ENCODE measurements at regions not wholly inside any gene's neighbourhood (a gene's known extent, or its start where the extent isn't known, plus 50 kb on each side); places are given as distances from the start of the nearest gene placed in this dataset.
"Not testable (repeated sequence)": the region's sequence is repeated elsewhere in the genome, so short reads cannot be mapped to it uniquely, and the experiment has no call there.

DNA sequence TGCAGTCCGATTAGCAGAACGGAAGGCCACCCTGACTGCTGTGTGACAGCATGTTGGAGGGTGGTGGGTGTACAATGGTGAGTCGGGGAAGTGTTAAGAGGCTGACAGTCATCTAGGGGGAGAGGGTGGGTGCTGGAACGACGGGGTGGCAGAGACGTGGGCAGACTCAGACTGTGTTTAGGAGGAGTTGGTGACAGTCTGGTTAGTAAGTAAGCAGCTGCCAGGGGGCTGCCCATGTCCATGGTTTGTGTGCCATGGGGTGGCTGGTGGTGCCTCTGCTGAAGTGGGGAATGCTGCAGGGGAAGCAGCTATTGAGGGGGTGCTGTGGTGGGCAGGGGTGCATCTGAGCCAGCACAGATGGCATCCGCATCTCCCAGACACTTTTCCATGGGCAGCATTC, 51.3 kb upstream of the BOD1 start:
- DNase-seq: no peak

DNA sequence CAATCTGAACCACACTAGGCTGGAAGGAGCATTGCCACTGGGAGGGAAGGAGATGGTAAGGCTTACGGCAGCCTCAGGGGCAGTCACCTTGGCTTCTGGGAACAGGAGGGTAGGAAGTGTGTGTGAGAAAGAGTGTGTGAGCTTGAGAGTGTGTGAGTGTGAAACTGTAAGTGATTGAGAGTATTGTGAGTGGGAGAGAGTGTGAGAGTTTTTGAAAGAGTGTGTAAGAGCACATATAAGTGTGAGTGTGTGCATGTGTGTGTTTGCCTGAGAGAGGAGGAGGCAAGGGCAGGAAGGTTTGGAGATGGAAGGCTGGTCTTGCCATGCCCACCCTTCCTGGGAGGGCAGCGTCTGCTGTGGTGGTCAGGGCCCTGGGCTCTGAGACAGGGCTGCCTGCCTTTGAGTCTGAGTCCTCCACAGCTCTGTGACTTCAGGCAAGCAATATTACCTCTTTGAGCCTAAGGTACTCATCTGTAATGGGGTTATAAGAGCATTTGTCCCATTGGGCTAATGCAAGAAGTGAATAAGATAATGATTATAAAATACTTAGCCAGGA, 51.9 kb upstream of the BOD1 start:
- no peak for DNase-seq

DNA sequence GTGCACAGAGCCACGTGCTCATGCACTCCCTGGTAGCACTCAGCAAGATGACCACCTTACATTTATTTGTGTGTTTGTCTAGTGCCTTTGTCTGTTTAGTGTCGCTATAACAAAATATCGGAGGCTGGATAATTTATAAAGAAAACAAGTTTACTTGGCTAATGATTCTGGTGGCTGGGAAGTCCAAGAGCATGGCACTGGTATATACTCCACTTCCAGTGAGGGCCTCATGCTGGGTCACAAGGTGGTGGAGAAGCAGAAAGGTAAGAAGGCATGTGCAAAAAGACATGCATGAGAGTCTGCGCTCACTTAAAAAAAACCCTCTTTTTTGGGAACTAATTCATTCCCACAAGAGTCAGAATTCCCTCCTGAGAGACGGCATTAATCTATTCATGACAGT, 52.5 kb upstream of the BOD1 start:
- no peak for DNase-seq

DNA sequence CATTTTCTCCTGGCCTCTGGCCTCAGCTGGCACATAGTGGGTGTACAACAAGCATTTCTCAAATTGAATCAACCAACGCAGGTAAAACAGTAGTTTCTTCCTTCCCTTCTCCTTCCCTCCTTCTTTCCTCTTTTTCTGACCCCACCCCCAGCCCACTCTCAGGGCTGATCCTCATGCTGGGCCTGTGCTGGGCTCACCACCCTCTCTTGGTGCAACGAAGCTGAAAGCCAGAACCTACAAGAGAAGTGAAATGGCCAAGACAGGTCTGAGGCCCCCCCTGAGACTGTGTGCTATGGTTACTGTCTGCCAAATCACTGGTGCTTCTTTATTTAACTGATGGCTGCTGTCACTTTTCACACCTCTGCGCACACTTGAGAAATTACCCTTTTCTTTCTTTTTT, 53.0 kb upstream of the BOD1 start:
- no peak for DNase-seq

DNA sequence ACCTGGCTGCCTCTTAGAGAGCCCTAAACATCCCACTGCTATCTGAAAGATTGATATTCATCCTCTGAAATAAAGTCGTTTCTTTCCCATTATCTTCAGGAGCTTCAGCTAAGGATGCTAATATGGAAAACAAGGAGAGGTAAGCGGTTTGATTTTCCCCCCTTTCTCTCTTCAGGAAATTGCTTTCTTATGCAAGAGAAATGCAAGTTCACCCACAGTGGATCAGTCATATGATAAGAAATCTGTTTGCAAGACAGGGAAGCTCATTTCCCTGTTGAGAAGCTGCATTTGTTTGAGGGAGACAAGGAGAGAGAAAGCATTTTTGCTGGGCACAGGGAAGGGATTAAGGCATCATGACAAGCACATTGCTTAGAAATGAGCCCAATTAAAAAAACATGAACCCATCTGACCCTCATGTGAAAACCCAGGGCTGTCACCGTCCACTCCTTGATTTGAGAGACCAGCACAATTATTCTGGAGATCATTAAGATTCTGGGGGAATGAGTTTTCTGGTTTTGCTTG, 53.7 kb upstream of the BOD1 start:
- DNase-seq: no peak

DNA sequence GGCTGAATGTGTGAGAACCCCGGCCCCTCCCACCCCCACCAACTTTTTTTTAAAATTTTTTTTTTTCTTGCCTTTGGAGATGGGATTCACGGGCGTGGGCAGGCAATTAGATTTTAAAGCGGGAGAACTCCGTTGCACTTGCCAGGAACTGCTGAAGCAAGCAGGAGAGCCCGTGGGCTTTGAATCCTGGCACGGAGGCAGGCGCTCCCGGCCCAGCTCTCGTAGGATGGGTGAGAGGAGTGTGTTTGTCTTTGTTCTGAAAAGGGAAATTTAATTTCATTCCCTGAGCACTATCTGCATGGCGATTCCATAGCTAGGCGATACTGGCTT, 54.3 kb upstream of the BOD1 start:
- no peak for DNase-seq

DNA sequence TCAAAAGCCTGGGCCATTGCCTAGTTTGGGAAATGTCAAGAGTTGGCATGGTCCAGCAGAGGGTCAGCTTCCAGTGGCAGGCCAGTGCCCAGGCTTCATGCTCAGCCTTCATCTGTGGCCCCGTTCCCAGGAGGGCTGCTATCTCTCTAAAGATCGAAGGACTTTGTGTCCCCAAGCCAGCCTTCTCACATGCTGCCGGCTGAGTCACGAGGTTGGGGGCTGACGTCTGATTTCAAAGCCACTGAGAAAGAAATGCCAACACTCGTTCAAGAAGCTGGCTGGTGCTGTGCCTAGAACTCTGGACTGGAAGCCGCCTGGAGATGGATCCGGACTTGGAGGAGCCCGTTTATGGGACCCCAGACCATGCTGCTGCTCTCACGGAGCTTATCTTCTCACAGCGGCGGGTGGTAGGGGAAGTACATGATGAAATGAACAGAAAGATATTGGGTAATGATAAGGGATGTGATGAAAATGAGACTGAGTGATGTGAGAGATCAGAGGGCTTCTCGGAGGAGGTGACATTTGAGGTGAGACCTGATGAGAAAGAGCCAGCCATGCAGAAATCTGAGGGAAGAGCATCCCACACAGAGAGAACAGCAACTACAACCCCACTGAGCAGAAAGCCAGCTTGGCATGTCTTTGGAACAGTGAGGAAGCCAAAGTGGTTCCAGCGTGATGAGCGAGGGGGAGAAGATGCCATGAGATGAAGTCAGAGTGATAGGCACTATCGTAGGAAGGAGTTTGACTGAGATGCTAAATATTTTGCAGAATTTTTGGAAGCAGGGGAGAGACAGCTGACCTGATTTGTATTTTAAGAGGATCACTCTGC, 54.9 kb upstream of the BOD1 start:
- DNase-seq: no peak

DNA sequence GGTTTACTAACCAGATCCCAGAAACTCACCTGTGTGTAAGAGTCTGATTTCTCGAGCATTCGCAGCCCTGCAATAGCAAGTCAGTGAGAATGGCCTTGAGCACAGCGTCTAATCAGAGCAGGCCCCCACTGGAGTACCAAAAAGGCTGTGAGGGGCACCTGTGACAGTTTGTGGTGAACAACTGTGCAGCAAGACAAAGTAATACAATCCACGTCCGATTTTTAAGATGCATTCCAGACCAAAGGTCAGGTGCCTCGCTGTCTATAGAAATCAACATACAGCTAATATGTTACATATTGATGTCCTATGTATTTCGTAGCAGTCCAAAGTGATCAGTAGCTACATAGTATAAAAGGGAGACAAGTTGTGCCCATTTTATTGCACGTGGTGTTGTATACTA, 55.7 kb upstream of the BOD1 start:
- no peak for DNase-seq

DNA sequence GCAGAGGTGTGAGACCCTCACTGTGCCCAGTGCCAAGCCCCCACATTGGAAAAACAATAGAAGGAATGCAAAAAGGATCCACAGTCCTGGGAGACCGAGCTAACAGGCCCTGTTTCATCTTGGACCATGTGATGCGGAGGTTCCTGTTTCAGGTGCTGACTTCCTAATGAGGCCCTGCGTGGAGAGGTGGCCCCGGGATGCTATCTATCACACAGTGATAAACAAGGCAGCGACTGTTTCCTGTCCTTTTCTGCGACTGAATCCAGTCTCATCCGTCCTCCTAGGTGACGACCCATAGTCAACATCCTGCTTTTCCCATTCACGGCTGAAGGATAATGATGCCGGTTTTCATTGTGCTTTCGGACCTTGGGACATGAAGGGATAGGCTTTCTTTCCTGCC, 56.4 kb upstream of the BOD1 start:
- peak; percentile 56 for DNase-seq

DNA sequence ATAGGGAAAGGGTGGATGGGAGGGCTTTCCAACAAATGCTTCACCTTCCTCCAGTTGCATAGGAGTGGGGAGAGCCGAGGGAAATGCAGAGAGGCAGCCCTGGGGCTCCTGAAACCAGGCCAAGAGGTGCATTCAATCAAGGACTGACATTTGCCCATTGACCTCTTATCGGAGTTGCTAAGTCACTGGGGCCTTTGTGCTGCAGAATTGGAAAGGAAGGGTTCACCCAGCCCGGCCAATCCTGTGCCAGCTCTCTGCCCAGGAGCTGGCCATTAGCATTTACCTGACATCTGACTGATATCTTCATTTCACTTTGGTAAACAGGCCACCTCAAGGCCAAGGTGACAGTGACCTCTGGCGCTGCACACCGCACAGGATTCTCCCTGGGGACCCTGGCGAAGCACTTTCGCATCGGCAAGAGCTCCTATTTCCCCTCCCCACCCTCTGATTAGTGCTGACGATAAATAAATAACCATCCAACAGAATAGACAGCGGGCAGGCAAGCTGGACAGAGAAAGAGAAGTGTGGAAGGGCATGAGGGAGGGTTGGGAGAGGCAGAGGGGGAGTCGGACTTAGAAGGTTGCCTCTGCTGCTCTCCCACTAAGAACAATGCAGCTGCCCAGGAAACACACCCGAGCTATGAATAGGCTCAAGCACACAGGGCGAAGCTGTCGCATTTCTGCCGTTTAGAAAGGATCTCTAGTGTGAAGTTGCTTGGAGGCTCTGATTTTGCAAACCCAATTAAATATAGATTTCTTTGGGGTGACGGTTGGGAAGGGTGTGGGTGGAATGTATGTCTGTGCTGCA, 57.0 kb upstream of the BOD1 start:
- peak; percentile 56 for DNase-seq

DNA sequence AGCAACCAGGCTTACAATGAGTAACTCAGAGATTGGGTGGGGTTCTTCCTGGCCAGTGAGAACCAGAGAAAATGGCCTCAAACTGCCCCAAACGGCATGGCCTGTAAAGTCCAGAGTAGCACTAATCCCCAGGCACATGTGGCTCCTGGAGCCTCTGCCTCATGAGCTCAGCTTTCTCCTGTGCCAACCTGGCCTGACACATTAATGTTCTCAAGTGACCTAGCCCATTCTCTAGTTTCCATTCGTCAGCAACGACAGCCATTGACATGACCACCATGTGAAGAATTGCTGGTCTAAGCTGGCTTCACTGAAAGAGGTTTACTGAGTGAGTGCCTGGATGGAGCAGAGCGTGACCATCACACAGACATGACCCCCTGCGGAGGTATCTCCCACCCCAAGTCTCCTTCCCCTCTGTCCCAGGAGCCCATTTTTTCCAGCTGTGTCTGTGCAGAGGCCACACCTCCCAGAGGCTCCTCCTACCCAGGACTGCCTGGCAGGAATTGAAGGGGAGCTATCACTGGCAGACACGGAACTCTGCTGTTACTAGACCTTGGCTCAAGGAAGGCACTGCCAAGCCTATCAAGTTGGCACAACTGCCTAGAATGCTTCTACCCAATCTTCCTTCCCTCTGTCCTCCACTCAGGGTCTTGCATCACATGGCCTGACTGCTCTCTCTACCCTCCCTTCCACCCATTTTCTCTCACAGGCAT, 59.0 kb upstream of the BOD1 start:
- no peak for DNase-seq

DNA sequence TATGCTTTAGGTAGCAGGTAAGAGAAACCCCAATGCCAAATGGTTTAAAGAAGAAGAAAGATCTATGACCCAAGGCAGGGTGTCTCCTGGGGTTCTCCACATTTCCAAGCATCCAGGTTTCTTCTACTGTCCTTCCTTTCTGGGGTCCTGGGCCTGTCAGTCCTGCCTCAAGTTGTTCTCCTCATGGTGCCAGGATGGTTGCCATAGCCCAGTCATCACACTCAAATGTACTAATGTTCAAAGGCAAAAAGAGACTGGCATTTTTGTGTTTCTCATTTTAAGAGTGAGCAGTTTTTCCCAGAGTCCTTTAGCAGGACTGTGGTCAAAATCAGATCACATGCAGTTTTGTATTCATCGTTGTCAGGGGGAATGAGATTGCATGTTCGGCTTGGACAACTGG, 59.9 kb upstream of the BOD1 start:
- DNase-seq: no peak

DNA sequence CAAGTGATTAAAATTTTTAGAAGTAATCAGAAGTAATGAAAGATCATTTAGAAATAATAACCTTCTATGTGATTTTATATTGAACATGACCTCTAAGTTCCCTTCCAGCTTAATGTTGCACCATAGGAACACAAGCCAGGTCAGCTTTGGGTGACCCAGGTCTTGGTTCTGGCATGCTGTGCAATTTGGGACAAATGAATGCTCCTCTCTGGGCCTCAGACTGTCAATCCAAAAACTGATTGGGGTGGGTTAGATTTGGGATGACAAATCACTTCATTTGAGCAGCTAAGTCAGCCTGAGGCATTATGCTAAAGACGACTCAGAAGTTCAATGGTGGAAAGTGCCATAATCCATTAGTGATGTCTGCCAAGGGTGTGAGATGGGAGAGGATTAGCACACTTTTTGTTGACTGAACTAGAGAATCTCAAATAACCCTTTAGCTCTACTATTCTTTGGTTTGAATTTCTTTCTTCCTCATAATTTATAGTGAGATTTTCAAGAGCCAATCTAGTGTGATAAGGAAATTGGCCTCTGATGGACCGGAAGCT, 60.7 kb upstream of the BOD1 start:
- DNase-seq: no peak

DNA sequence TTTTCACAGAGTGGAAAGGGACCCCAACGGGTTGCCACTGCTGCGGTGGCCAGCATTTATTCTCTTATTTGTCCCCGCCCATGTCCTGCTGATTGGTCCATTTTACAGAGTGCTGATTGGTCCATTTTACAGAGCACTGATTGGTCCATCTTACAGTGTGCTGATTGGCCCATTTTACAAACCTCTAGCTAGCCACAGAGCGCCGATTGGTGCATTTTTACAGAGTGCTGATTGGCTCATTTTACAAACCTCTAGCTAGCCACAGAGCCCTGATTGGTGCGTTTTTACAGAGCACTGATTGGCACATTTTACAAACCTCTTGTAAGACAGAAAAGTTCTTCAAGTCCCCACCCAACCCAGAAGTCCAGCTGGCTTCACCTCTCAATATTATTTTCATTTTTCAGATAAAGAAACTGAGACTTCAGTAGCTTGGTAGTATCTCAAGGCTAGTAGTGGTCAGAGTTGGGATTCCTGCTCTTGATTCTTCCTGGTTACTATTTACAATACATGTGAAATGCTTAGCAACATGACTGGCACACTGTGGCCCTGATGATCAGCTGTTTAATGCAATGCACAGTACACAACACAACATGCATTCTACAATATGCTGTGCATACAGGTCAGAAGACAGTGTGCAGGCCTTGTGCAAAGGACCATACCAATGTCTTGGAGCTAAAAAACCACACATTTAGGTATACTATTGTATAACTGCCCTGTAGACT, 63.6 kb upstream of the BOD1 start:
- DNase-seq: peak; percentile 2

DNA sequence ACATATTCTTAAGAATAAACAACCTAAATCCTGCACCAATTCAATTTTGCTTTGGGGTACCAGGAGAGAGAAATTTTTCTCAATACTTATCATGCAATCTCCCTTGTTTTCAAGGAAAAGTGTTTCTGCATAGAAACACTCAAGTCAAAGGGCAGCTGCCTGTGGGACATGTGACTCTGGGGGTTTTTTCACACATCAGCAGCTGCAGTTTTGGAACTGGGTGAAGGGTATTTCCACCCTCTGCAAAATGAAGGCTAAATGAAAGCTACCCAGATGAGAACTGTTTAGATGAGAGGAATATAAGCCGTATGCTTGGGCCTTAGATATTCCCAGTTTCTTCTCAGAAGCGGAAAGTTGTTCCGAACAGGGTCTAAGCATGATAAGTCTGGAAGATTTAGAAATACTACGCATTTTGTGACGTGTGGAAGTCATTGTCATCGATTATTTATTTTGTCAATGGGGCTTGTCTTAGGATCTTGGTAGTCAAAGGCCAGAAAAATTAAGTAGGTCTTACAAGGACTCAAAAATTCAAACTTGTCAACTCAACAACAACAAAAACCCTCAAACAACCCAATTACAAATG, 64.3 kb upstream of the BOD1 start:
- no peak for DNase-seq

DNA sequence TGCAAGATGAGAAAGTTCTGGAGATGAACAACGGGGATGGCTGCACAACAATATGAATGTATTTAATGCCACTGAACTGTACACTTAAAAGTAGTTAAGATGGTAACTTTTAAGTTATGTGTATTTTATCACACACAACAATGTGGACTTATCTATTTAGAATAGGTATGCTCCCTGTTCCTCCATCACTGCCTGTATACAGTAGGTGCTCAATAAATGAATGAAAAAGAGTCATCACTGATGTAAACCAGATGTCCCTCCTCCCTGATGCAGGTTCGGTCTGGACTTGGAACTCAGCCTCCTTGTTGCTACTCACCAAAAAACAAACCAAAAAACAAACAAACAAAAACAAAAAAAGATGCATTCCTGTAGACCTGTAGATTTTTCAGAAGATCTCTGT, 65.9 kb upstream of the BOD1 start:
- no peak for DNase-seq

DNA sequence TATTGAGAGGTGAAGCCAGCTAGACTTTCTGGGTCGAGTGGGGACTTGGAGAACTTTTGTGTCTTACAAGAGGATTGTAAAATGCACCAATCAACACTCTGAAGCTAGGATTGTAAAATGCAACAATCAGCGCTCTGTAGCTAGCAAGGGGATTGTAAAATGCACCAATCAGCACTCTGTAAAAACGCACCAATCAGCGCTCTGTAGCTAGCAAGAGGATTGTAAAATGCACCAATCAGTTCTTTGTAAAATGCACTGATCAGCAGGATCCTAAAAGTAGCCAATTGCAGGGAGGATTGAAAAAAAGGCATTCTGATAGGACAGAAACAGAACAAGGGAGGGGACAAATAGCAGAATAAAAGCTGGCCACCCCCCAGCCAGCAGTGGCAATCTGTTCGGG, 68.1 kb upstream of the BOD1 start:
- not testable (repeated sequence) for DNase-seq

DNA sequence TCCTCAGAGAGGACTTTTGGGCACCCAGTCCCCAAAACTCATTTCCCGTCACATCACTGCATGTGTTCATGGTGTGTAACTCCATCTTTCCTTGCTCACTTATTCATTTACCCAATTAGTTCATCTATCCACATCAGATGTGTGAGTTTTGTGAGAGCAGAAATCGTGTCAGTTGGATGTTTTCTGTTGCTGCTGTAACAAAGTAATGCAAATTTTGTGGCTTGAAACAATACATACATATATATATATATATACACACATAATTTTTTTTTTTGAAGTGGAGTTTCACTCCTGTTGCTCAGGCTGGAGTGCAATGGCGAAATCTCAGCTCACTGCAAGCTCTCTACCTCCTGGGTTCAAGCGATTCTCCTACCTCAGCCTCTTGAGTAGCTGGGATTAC, 70.5 kb upstream of the BOD1 start:
- no peak for DNase-seq

DNA sequence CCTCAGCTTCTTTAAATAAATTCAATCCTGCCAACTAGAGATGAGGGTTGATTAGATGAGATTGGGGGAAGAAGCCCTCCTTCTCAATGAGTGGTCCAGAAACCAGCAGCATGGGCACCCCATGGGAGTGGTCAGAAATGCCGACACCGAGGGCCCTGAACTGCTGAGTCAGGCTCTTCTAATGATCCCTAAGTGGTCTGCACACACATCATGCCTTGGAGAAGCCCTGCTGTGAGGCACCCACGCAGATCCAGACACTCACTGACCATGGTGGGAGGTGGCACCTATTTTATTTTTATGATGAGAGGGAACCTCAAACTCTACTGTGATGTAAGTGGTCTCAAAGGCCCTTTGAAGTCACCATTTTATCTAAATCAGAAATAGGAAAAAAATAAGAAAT, 72.3 kb upstream of the BOD1 start:
- no peak for DNase-seq

DNA sequence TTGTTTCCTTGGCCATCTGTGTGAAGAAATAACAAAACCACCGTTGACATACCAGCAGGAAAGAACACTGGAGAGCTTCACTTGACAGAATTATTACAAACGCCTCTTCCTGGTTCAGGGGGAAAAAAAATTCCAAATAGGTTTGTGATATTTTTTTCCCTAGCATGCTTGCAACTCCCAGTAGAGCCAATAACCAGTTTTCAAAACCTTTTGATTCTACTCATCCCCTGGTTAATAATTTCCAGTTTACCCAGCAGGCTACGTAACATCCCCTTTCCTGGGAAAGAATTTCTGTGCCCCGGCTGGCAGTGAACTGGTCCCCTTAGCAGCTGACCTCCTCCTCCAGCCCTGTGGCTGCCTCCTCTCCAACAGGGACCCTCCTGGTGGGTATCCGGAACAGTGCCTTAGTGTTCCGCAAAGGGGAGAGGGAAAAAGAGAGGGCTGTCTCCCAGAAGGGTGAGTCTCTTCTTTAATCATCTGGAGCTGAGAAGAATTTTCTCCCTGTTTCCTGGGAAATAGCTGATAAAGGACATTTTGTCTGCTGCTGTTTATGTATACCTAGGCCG, 72.8 kb upstream of the BOD1 start:
- DNase-seq: peak; percentile 23

DNA sequence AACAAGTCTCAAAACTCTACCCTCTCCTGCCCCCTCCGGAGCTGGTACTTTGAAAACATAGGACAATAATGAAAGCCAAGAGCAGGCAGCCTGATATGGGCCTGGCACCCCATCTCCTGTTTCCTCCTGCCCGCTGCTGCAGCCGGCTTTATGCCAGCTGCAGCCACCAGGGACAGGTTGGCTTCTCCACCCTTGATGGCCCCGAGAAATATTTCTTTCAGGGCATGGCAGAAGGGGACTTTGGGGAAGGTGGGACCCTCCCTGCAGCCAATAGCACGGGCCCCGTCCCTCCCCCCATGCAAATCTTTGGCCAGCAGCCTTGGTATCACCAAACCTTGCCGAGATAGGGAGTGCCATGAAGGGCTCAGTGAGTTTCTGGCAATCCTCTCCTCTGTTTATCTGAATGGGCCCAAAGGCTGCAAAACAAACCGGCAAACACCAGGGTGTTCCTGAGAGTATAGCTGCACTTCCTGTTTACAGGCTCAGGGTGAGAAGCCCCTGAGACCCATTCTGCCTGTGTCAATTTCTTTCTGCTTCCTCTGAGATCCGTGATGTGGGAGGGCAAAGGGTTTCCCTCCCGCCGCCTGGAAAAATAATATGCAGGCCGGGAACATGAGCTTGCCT, 73.4 kb upstream of the BOD1 start:
- DNase-seq: no peak

Measured in DMS153 (cell line).